B cell (primary cell): ENCODE measurements at regions not wholly inside any gene's neighbourhood (a gene's known extent, or its start where the extent isn't known, plus 50 kb on each side); places are given as distances from the start of the nearest gene placed in this dataset.

Experiments used
- ATAC-seq: fragments of 200-7000 bp; cut with Tn5 transposase; one replicate; pipeline ENCODE4 v1.10.0; 2021; ENCODE audit warnings: low read depth, mild to moderate bottlenecking, moderate number of reproducible peaks, moderate library complexity
- CTCF ChIA-PET: fragments of 350-600 bp; sonication (Branson Sonifier 250); formaldehyde crosslinking; loops from one replicate; lab custom pipeline; 2021; ENCODE audit warnings: antibody characterized with exemption, inconsistent platforms; lab: Charles Lee
- POLR2A ChIA-PET: fragments of 350-600 bp; sonication (Branson Sonifier 250); formaldehyde crosslinking; loops from one replicate; lab custom pipeline; 2021; ENCODE audit warnings: antibody characterized with exemption; lab: Charles Lee
- DNase-seq: peaks from one replicate; pipeline ENCODE4 v3.0.0; 2013
- H2AFZ ChIP-seq: 2 replicates; pipeline ENCODE4 v1.6.1; 2012; ENCODE audit warnings: mild to moderate bottlenecking, low read depth, low read length; ENCODE audit not compliant: insufficient read depth, poor library complexity, severe bottlenecking
- H3K27ac ChIP-seq, 2 donors: 1 replicate in 1 of 2; 2 replicates in 1 of 2; pipeline ENCODE4 v1.5.1; 2012 to 2013; ENCODE audit warnings: low read length in 2 of 2, mild to moderate bottlenecking in 2 of 2, moderate library complexity in 1 of 2
- H3K27me3 ChIP-seq, 4 experiments: fragments of 200-600 bp in 1 of 4; sonication (generic) in 1 of 4; replicated peaks in 1 of 4; 1 replicate in 2 of 4; 2 replicates in 2 of 4; pipeline versions ENCODE4 v1.6.1 to v1.7.0; 2013 to 2016; ENCODE audit warnings: low read length in 3 of 4, mild to moderate bottlenecking in 2 of 4, mixed read lengths in 1 of 4, moderate library complexity in 1 of 4; ENCODE audit not compliant: insufficient read depth in 4 of 4, control insufficient read depth in 3 of 4; ENCODE audit errors: control extremely low read depth in 1 of 4
- H3K36me3 ChIP-seq, 2 experiments: replicated peaks in 1 of 2; 1 replicate in 1 of 2; 2 replicates in 1 of 2; pipeline versions ENCODE4 v1.6.1 to v1.7.1; 2013; ENCODE audit warnings: low read length in 1 of 2; ENCODE audit not compliant: insufficient read depth in 2 of 2, control insufficient read depth in 1 of 2; ENCODE audit errors: control extremely low read depth in 1 of 2, extremely low read depth in 1 of 2
- H3K4me1 ChIP-seq, 2 donors: fragments of 200-600 bp in 1 of 2; sonication (generic) in 1 of 2; 1 replicate in 1 of 2; 2 replicates in 1 of 2; pipeline versions ENCODE4 v1.5.1 to v1.6.1; 2013 to 2017; ENCODE audit warnings: low read length in 2 of 2; ENCODE audit not compliant: control insufficient read depth in 2 of 2, insufficient read depth in 2 of 2
- H3K4me2 ChIP-seq: replicated peaks from 2 replicates; pipeline ENCODE3; 2012; ENCODE audit warnings: mild to moderate bottlenecking, low read depth, low read length; ENCODE audit not compliant: poor library complexity, severe bottlenecking
- H3K4me3 ChIP-seq, 5 experiments: fragments of 200-600 bp in 1 of 5; sonication (generic) in 1 of 5; 1 replicate in 3 of 5; 2 replicates in 2 of 5; pipeline versions ENCODE4 v1.5.1 to v1.7.0; 2011 to 2016; ENCODE audit warnings: low read length in 4 of 5, mild to moderate bottlenecking in 4 of 5, low read depth in 2 of 5, control low read depth in 1 of 5, moderate library complexity in 1 of 5; ENCODE audit not compliant: insufficient read depth in 1 of 5; ENCODE audit errors: control extremely low read depth in 1 of 5, extremely low read depth in 1 of 5
- H3K79me2 ChIP-seq: fragments of 200-600 bp; sonication (generic); one replicate; pipeline ENCODE4 v1.6.0; 2016; ENCODE audit warnings: low read length; ENCODE audit not compliant: control insufficient read depth, insufficient read depth
- H3K9ac ChIP-seq: fragments of 200-600 bp; sonication (generic); 2 replicates; pipeline ENCODE4 v1.6.1; 2017; ENCODE audit warnings: mild to moderate bottlenecking, low read length, moderate library complexity
- H3K9me3 ChIP-seq, 3 donors: one replicate each; pipeline versions ENCODE4 v1.6.1 to v1.7.1; 2013; ENCODE audit warnings: low read length in 2 of 3; ENCODE audit not compliant: control insufficient read depth in 2 of 3, insufficient read depth in 1 of 3; ENCODE audit errors: control extremely low read depth in 1 of 3
- H4K20me1 ChIP-seq: 2 replicates; pipeline ENCODE4 v1.6.0; 2012; ENCODE audit warnings: mild to moderate bottlenecking, low read length; ENCODE audit not compliant: insufficient read depth, control insufficient read depth, poor library complexity, severe bottlenecking
- H3K27ac Mint-ChIP-seq: one replicate; pipeline ENCODE4 v1.8.0; 2021; ENCODE audit warnings: mixed read lengths
- H3K27me3 Mint-ChIP-seq: one replicate; pipeline ENCODE4 v1.8.0; 2021; ENCODE audit warnings: mixed read lengths
- H3K4me1 Mint-ChIP-seq: one replicate; pipeline ENCODE4 v1.8.0; 2021; ENCODE audit warnings: mixed read lengths
- H3K4me3 Mint-ChIP-seq: one replicate; pipeline ENCODE4 v1.8.0; 2021; ENCODE audit warnings: mixed read lengths
- H3K9me3 Mint-ChIP-seq: one replicate; pipeline ENCODE4 v1.8.0; 2022; ENCODE audit warnings: mixed read lengths; ENCODE audit not compliant: insufficient read depth
- CTCF ChIP-seq: fragments of 200-600 bp; IDR thresholded peaks from one replicate; pipeline ENCODE4 v1.8.0; 2022; ENCODE audit warnings: antibody characterized with exemption, mild to moderate bottlenecking
- EZH2 ChIP-seq: IDR thresholded peaks from 2 replicates; pipeline ENCODE4 v1.6.1; 2012; ENCODE audit warnings: borderline replicate concordance, low read depth, mild to moderate bottlenecking, moderate library complexity, low read length; ENCODE audit not compliant: insufficient read depth, poor library complexity, severe bottlenecking
- WGBS: methylation state at CpG from one replicate; pipeline ENCODE4 v1.1.5; 2013; ENCODE audit warnings: missing lambda C conversion rate; ENCODE audit not compliant: insufficient coverage; 5-methylcytosine and 5-hydroxymethylcytosine counted together
- intact Hi-C: fragments of 100-400 bp; cut with micrococcal nuclease; formaldehyde crosslinking; loops from one replicate; pipeline ENCODE4 v1.10.0; 2022

- Histone ChIP-seq H4K20me1 (no peaks in the 10 kb centered on the region), H3K27ac (peak overlapping the region; percentile 97 to 98)
Measured at GRCh38 chr5:56669534-56670483, 145.5 kb upstream of the MAP3K1 start.

More at GRCh38 chr5:56669534-56670483, 145.5 kb upstream of the MAP3K1 start:
- ATAC-seq (peak; percentile 85), DNase-seq (peak; percentile 95)
- H3K27me3 ChIP-seq, result no peaks in the 10 kb centered on the region
- no peak for TF ChIP-seq EZH2
- no peak for TF ChIP-seq CTCF
- H2AFZ ChIP-seq, result peak overlapping the region; percentile 33
- peak overlapping the region; percentile 75 for H3K4me3 Mint-ChIP-seq
- intact Hi-C loops, result loop anchor here (1.0 to 10.0 kb wide), 9 partner anchors 16 to 505 kb away; partner anchors contain the start of genes GPBP1 and MAP3K1
- peaks cover 8% of the 10 kb centered on the region for H3K9me3 Mint-ChIP-seq
- peaks cover 11% of the 10 kb centered on the region for H3K79me2 ChIP-seq
- H3K4me3 ChIP-seq, result peak overlapping the region in 3 of 5 experiments; percentile 2 to 32 (median 5)
- peak overlapping the region; percentile 41 for H3K9ac ChIP-seq
- H3K4me1 Mint-ChIP-seq, result peaks cover 76% of the 10 kb centered on the region
- CTCF ChIA-PET, result interaction anchor here (0.6 to 3.0 kb wide), 39 partner anchors 9 to 399 kb away, joined by 3 to 31 read pairs (median 4); partner anchors contain the start of gene MAP3K1
- H3K9me3 ChIP-seq, result peaks cover 0 to 1% (median under 1%) of the 10 kb centered on the region in 3 donors
- H3K36me3 ChIP-seq, result no peaks in the 10 kb centered on the region
- H3K4me1 ChIP-seq, result peaks cover 58% of the 10 kb centered on the region in 2 donors
- WGBS, result 6% methylated on average over 10 of the region's 10 CpGs
- H3K27me3 Mint-ChIP-seq, result no peaks in the 10 kb centered on the region
- H3K4me2 ChIP-seq, result peak overlapping the region; percentile 66
- POLR2A ChIA-PET, result interaction anchor here (0.5 to 3.1 kb wide), 22 partner anchors 8 to 291 kb away, joined by 3 to 62 read pairs (median 5); partner anchors contain the start of gene MAP3K1
- H3K27ac Mint-ChIP-seq, result peak overlapping the region; percentile 97
